ENCODE measurements at regions not wholly inside any gene's neighbourhood (a gene's known extent, or its start where the extent isn't known, plus 50 kb on each side); places are given as distances from the start of the nearest gene placed in this dataset.
"Not testable (repeated sequence)": the region's sequence is repeated elsewhere in the genome, so short reads cannot be mapped to it uniquely, and the experiment has no call there.

GRCh38 chr4:174183259-174183658 lies 100.2 kb downstream of the FBXO8 start:
- H3K27ac Mint-ChIP-seq, result no peak overlapping the region
- no peaks in the 10 kb centered on the region for H3K4me1 Mint-ChIP-seq (ENCODE audit: low read depth)
- H3K36me3 Mint-ChIP-seq (ENCODE audit: low read depth), result no peaks in the 10 kb centered on the region
- intact Hi-C loops (cut with micrococcal nuclease), result no loop called here
- H3K9me3 Mint-ChIP-seq, result no peaks in the 10 kb centered on the region
- no peak overlapping the region for H3K4me3 Mint-ChIP-seq
- peaks cover 8% of the 10 kb centered on the region for H3K27me3 Mint-ChIP-seq (ENCODE audit: insufficient read depth)
- no peak for DNase-seq (ENCODE audit: low spot score)

GRCh38 chr4:174181827-174182226 lies 101.6 kb downstream of the FBXO8 start:
- Mint-ChIP-seq H3K27ac (no peak overlapping the region), H3K9me3 (no peaks in the 10 kb centered on the region), H3K36me3 (ENCODE audit: low read depth) (no peaks in the 10 kb centered on the region), H3K27me3 (ENCODE audit: insufficient read depth) (peaks cover 4% of the 10 kb centered on the region), H3K4me1 (ENCODE audit: low read depth) (no peaks in the 10 kb centered on the region), H3K4me3 (no peak overlapping the region)
- intact Hi-C loops (cut with micrococcal nuclease), result no loop called here
- no peak for DNase-seq (ENCODE audit: low spot score)

- no peak for DNase-seq (ENCODE audit: low spot score)
- Mint-ChIP-seq H3K36me3 (ENCODE audit: low read depth) (no peaks in the 10 kb centered on the region), H3K27ac (no peak overlapping the region), H3K4me3 (no peak overlapping the region), H3K27me3 (ENCODE audit: insufficient read depth) (peaks cover 4% of the 10 kb centered on the region), H3K4me1 (ENCODE audit: low read depth) (no peaks in the 10 kb centered on the region), H3K9me3 (no peaks in the 10 kb centered on the region)
- intact Hi-C loops (cut with micrococcal nuclease), result no loop called here
Measured at GRCh38 chr4:174177536-174177935, 105.9 kb downstream of the FBXO8 start.

GRCh38 chr4:174175836-174176235 lies 107.6 kb downstream of the FBXO8 start:
- H3K4me1 Mint-ChIP-seq (ENCODE audit: low read depth); H3K27me3 Mint-ChIP-seq (ENCODE audit: insufficient read depth); H3K9me3 Mint-ChIP-seq; H3K36me3 Mint-ChIP-seq (ENCODE audit: low read depth); H3K4me3 Mint-ChIP-seq; intact Hi-C loops (cut with micrococcal nuclease); DNase-seq (ENCODE audit: low spot score); H3K27ac Mint-ChIP-seq: not testable (repeated sequence)

- intact Hi-C loops (cut with micrococcal nuclease), result no loop called here
- DNase-seq (ENCODE audit: low spot score), result no peak
- H3K36me3 Mint-ChIP-seq (ENCODE audit: low read depth), result no peaks in the 10 kb centered on the region
- peaks cover 1% of the 10 kb centered on the region for H3K27me3 Mint-ChIP-seq (ENCODE audit: insufficient read depth)
- H3K4me3 Mint-ChIP-seq, result no peak overlapping the region
- no peaks in the 10 kb centered on the region for H3K4me1 Mint-ChIP-seq (ENCODE audit: low read depth)
- H3K9me3 Mint-ChIP-seq, result no peaks in the 10 kb centered on the region
- no peak overlapping the region for H3K27ac Mint-ChIP-seq
Measured at GRCh38 chr4:174173360-174173759, 110.1 kb downstream of the FBXO8 start.

GRCh38 chr4:174172274-174172673 lies 111.2 kb downstream of the FBXO8 start:
- Mint-ChIP-seq H3K9me3 (no peaks in the 10 kb centered on the region), H3K4me1 (ENCODE audit: low read depth) (no peaks in the 10 kb centered on the region), H3K27ac (no peak overlapping the region), H3K36me3 (ENCODE audit: low read depth) (no peaks in the 10 kb centered on the region), H3K27me3 (ENCODE audit: insufficient read depth) (no peaks in the 10 kb centered on the region), H3K4me3 (no peak overlapping the region)
- intact Hi-C loops (cut with micrococcal nuclease), result no loop called here
- DNase-seq (ENCODE audit: low spot score), result no peak

- H3K4me1 Mint-ChIP-seq (ENCODE audit: low read depth), result no peaks in the 10 kb centered on the region
Measured at GRCh38 chr4:174170906-174171305, 112.6 kb downstream of the FBXO8 start.

GRCh38 chr4:174170091-174170490 lies 113.4 kb downstream of the FBXO8 start:
- H3K27me3 Mint-ChIP-seq (ENCODE audit: insufficient read depth), result no peaks in the 10 kb centered on the region
- intact Hi-C loops (cut with micrococcal nuclease), result no loop called here
- no peak overlapping the region for H3K4me3 Mint-ChIP-seq
- no peaks in the 10 kb centered on the region for H3K36me3 Mint-ChIP-seq (ENCODE audit: low read depth)
- no peak for DNase-seq (ENCODE audit: low spot score)
- no peak overlapping the region for H3K27ac Mint-ChIP-seq
- no peaks in the 10 kb centered on the region for H3K9me3 Mint-ChIP-seq
- H3K4me1 Mint-ChIP-seq (ENCODE audit: low read depth), result no peaks in the 10 kb centered on the region

More at GRCh38 chr4:174170906-174171305, 112.6 kb downstream of the FBXO8 start:
- DNase-seq (ENCODE audit: low spot score), result no peak
- H3K27me3 Mint-ChIP-seq (ENCODE audit: insufficient read depth), result no peaks in the 10 kb centered on the region
- intact Hi-C loops (cut with micrococcal nuclease), result no loop called here
- no peak overlapping the region for H3K27ac Mint-ChIP-seq
- H3K4me3 Mint-ChIP-seq, result no peak overlapping the region
- no peaks in the 10 kb centered on the region for H3K36me3 Mint-ChIP-seq (ENCODE audit: low read depth)
- no peaks in the 10 kb centered on the region for H3K9me3 Mint-ChIP-seq

- no peak for DNase-seq (ENCODE audit: low spot score)
- no peaks in the 10 kb centered on the region for H3K4me1 Mint-ChIP-seq (ENCODE audit: low read depth)
- no peak overlapping the region for H3K4me3 Mint-ChIP-seq
- H3K27me3 Mint-ChIP-seq (ENCODE audit: insufficient read depth), result peaks cover 4% of the 10 kb centered on the region
- no peaks in the 10 kb centered on the region for H3K36me3 Mint-ChIP-seq (ENCODE audit: low read depth)
- no peak overlapping the region for H3K27ac Mint-ChIP-seq
- intact Hi-C loops (cut with micrococcal nuclease), result loop anchor here (10.0 kb wide), 1 partner anchor 732 kb away; no protein-coding TSS in a partner anchor
- H3K9me3 Mint-ChIP-seq, result no peaks in the 10 kb centered on the region
Measured at GRCh38 chr4:174157106-174157607, 126.3 kb downstream of the FBXO8 start.

- Mint-ChIP-seq H3K36me3 (ENCODE audit: low read depth) (no peaks in the 10 kb centered on the region), H3K27me3 (ENCODE audit: insufficient read depth) (peaks cover 4% of the 10 kb centered on the region), H3K4me1 (ENCODE audit: low read depth) (no peaks in the 10 kb centered on the region), H3K4me3 (no peak overlapping the region), H3K27ac (no peak overlapping the region), H3K9me3 (no peaks in the 10 kb centered on the region)
- no peak for DNase-seq (ENCODE audit: low spot score)
- intact Hi-C loops (cut with micrococcal nuclease), result loop anchor here (10.0 kb wide), 1 partner anchor 732 kb away; no protein-coding TSS in a partner anchor
Measured at GRCh38 chr4:174156239-174156826, 127.1 kb downstream of the FBXO8 start.

- no peaks in the 10 kb centered on the region for H3K4me1 Mint-ChIP-seq (ENCODE audit: low read depth)
- no peak for DNase-seq (ENCODE audit: low spot score)
- intact Hi-C loops (cut with micrococcal nuclease), result loop anchor here (10.0 kb wide), 1 partner anchor 730 kb away; no protein-coding TSS in a partner anchor
- no peak overlapping the region for H3K27ac Mint-ChIP-seq
- peaks cover 4% of the 10 kb centered on the region for H3K27me3 Mint-ChIP-seq (ENCODE audit: insufficient read depth)
- no peaks in the 10 kb centered on the region for H3K36me3 Mint-ChIP-seq (ENCODE audit: low read depth)
- H3K4me3 Mint-ChIP-seq, result no peak overlapping the region
- H3K9me3 Mint-ChIP-seq, result no peaks in the 10 kb centered on the region
Measured at GRCh38 chr4:174154215-174154854, 129.1 kb downstream of the FBXO8 start.

- no peaks in the 10 kb centered on the region for H3K4me1 Mint-ChIP-seq (ENCODE audit: low read depth)
- no peaks in the 10 kb centered on the region for H3K9me3 Mint-ChIP-seq
- H3K36me3 Mint-ChIP-seq (ENCODE audit: low read depth), result no peaks in the 10 kb centered on the region
- no peak overlapping the region for H3K27ac Mint-ChIP-seq
- H3K4me3 Mint-ChIP-seq, result no peak overlapping the region
- intact Hi-C loops (cut with micrococcal nuclease), result loop anchor here (10.0 kb wide), 1 partner anchor 728 kb away; no protein-coding TSS in a partner anchor
- no peak for DNase-seq (ENCODE audit: low spot score)
- peaks cover 4% of the 10 kb centered on the region for H3K27me3 Mint-ChIP-seq (ENCODE audit: insufficient read depth)
Measured at GRCh38 chr4:174152717-174153466, 130.6 kb downstream of the FBXO8 start.

- Mint-ChIP-seq H3K27me3 (ENCODE audit: insufficient read depth) (peaks cover 3% of the 10 kb centered on the region), H3K27ac (no peak overlapping the region), H3K4me3 (no peak overlapping the region), H3K36me3 (ENCODE audit: low read depth) (no peaks in the 10 kb centered on the region), H3K4me1 (ENCODE audit: low read depth) (no peaks in the 10 kb centered on the region), H3K9me3 (no peaks in the 10 kb centered on the region)
- intact Hi-C loops (cut with micrococcal nuclease), result no loop called here
- DNase-seq (ENCODE audit: low spot score), result no peak
Measured at GRCh38 chr4:174147863-174148262, 135.6 kb downstream of the FBXO8 start.
